Smooth muscle cell (in vitro differentiated cells): ENCODE measurements at regions not wholly inside any gene's neighbourhood (a gene's known extent, or its start where the extent isn't known, plus 50 kb on each side); places are given as distances from the start of the nearest gene placed in this dataset.

Experiments used
- DNase-seq: peaks from one replicate; lab custom pipeline; 2025; ENCODE audit not compliant: unreplicated experiment; lab: John Stamatoyannopoulos, UW
- H2AFZ ChIP-seq: fragments of 200-600 bp; sonication (generic); 2 replicates; pipeline ENCODE4 v1.6.0; 2016; ENCODE audit warnings: antibody characterized with exemption, low read depth, mild to moderate bottlenecking
- H3F3A ChIP-seq: fragments of 200-600 bp; sonication (generic); 2 replicates; pipeline ENCODE4 v1.6.0; 2017; ENCODE audit warnings: antibody characterized with exemption, low read depth
- H3K27ac ChIP-seq: fragments of 200-600 bp; sonication (generic); 2 replicates; pipeline ENCODE4 v1.5.1; 2016; ENCODE audit warnings: low read depth, mild to moderate bottlenecking
- H3K27me3 ChIP-seq: fragments of 200-600 bp; sonication (generic); 2 replicates; pipeline ENCODE4 v1.6.1; 2016; ENCODE audit warnings: low read depth, mild to moderate bottlenecking
- H3K36me3 ChIP-seq: fragments of 200-600 bp; sonication (generic); 2 replicates; pipeline ENCODE4 v1.5.1; 2016; ENCODE audit warnings: low read depth
- H3K4me1 ChIP-seq: fragments of 200-600 bp; sonication (generic); 2 replicates; pipeline ENCODE4 v1.5.1; 2016; ENCODE audit warnings: low read depth
- H3K4me2 ChIP-seq: fragments of 200-600 bp; sonication (generic); 2 replicates; pipeline ENCODE4 v1.6.0; 2016; ENCODE audit warnings: mild to moderate bottlenecking
- H3K4me3 ChIP-seq: fragments of 200-600 bp; sonication (generic); 2 replicates; pipeline ENCODE4 v1.5.1; 2016; ENCODE audit warnings: mild to moderate bottlenecking
- H3K79me2 ChIP-seq: fragments of 200-600 bp; sonication (generic); 2 replicates; pipeline ENCODE4 v1.6.0; 2016; ENCODE audit warnings: low read depth, mild to moderate bottlenecking
- H3K9ac ChIP-seq: fragments of 200-600 bp; sonication (generic); 2 replicates; pipeline ENCODE4 v1.6.0; 2016; ENCODE audit warnings: low read depth
- H3K9me3 ChIP-seq: fragments of 200-600 bp; sonication (generic); replicated peaks from 2 replicates; pipeline ENCODE4 v1.5.1; 2016; ENCODE audit warnings: low read depth
- H4K20me1 ChIP-seq: fragments of 200-600 bp; sonication (generic); 2 replicates; pipeline ENCODE4 v1.6.0; 2016; ENCODE audit warnings: low read depth
- CTCF ChIP-seq: fragments of 200-600 bp; sonication (generic); IDR thresholded peaks from 2 replicates; pipeline ENCODE4 v1.5.1; 2017; ENCODE audit warnings: borderline replicate concordance, mild to moderate bottlenecking, antibody characterized with exemption; ENCODE audit not compliant: insufficient read depth, poor library complexity, severe bottlenecking
- WGBS: methylation state at CpG from one replicate; pipeline ENCODE4 v1.1.7; 2016; ENCODE audit warnings: low lambda C conversion rate; 5-methylcytosine and 5-hydroxymethylcytosine counted together

- Histone ChIP-seq H3K4me3 (no peak overlapping the region), H3K9ac (no peak overlapping the region), H3K4me1 (no peaks in the 10 kb centered on the region), H3F3A (no peaks in the 10 kb centered on the region), H3K27me3 (peaks cover 6% of the 10 kb centered on the region), H3K79me2 (no peaks in the 10 kb centered on the region), H3K9me3 (no peaks in the 10 kb centered on the region), H3K4me2 (no peak overlapping the region), H2AFZ (no peak overlapping the region), H3K27ac (no peak overlapping the region), H4K20me1 (no peaks in the 10 kb centered on the region), H3K36me3 (no peaks in the 10 kb centered on the region)
- peak; percentile 5 for TF ChIP-seq CTCF
- WGBS, result 87% methylated on average over 4 of the region's 4 CpGs
- DNase-seq, result no peak
Observed at GRCh38 chr2:128720080-128721022, 401.7 kb upstream of the HS6ST1 start.

GRCh38 chr2:128721096-128721495 is 402.4 kb upstream of the HS6ST1 start:
- Histone ChIP-seq H3K27me3 (no peaks in the 10 kb centered on the region), H4K20me1 (no peaks in the 10 kb centered on the region), H3K4me1 (no peaks in the 10 kb centered on the region), H3K9me3 (no peaks in the 10 kb centered on the region), H3K27ac (no peak overlapping the region), H3K9ac (no peak overlapping the region), H3F3A (no peaks in the 10 kb centered on the region), H2AFZ (no peak overlapping the region), H3K4me2 (no peak overlapping the region), H3K79me2 (no peaks in the 10 kb centered on the region), H3K4me3 (no peak overlapping the region), H3K36me3 (no peaks in the 10 kb centered on the region)
- no peak for TF ChIP-seq CTCF
- DNase-seq, result no peak
- 94% methylated on average over 2 of the region's 2 CpGs for WGBS

- no peak overlapping the region for H3K4me2 ChIP-seq
- no peaks in the 10 kb centered on the region for H3K9me3 ChIP-seq
- no peaks in the 10 kb centered on the region for H3K4me1 ChIP-seq
- no peak overlapping the region for H2AFZ ChIP-seq
- DNase-seq, result no peak
- no peak overlapping the region for H3K27ac ChIP-seq
- H3F3A ChIP-seq, result no peaks in the 10 kb centered on the region
- TF ChIP-seq CTCF, result no peak
- H3K36me3 ChIP-seq, result no peaks in the 10 kb centered on the region
- no peak overlapping the region for H3K9ac ChIP-seq
- no peaks in the 10 kb centered on the region for H4K20me1 ChIP-seq
- H3K79me2 ChIP-seq, result no peaks in the 10 kb centered on the region
- WGBS, result 60% methylated on average over 1 of the region's 1 CpG
- H3K4me3 ChIP-seq, result no peak overlapping the region
- H3K27me3 ChIP-seq, result no peaks in the 10 kb centered on the region
Observed at GRCh38 chr2:128722489-128722888, 403.8 kb upstream of the HS6ST1 start.

GRCh38 chr2:128724547-128724946 is 405.9 kb upstream of the HS6ST1 start:
- Histone ChIP-seq H3K27me3 (no peaks in the 10 kb centered on the region), H3K4me3 (no peak overlapping the region), H3F3A (no peaks in the 10 kb centered on the region), H3K79me2 (no peaks in the 10 kb centered on the region), H2AFZ (no peak overlapping the region), H3K36me3 (peaks cover 2% of the 10 kb centered on the region), H3K9ac (no peak overlapping the region), H3K27ac (no peak overlapping the region), H3K4me1 (no peaks in the 10 kb centered on the region), H3K9me3 (no peaks in the 10 kb centered on the region), H3K4me2 (no peak overlapping the region), H4K20me1 (no peaks in the 10 kb centered on the region)
- TF ChIP-seq CTCF, result no peak
- WGBS, result 93% methylated on average over 7 of the region's 7 CpGs
- DNase-seq, result no peak
